IMR-90 (cell line): ENCODE measurements at regions not wholly inside any gene's neighbourhood (a gene's known extent, or its start where the extent isn't known, plus 50 kb on each side); places are given as distances from the start of the nearest gene placed in this dataset.

Source experiments
- ATAC-seq: fragments of 200-7000 bp; cut with Tn5 transposase; 2 replicates; pipeline ENCODE4 v1.9.1; 2020; ENCODE audit warnings: low read depth, mild to moderate bottlenecking, moderate library complexity
- BruUV-seq: library from RNA; stranded (reverse); fragments of 400-500 nt; replicated peaks from 2 replicates; lab custom pipeline; 2021; lab: Mats Ljungman, UMichigan
- CTCF ChIA-PET: fragments of 300-600 bp; formaldehyde crosslinking; extraction: SDS; loops from one replicate; lab custom pipeline; 2021; ENCODE audit warnings: antibody characterized with exemption; lab: Yijun Ruan, JAX
- POLR2A ChIA-PET: fragments of 300-600 bp; sonication (Branson Sonifier 250); formaldehyde crosslinking; loops from one replicate; lab custom pipeline; 2022; ENCODE audit warnings: antibody characterized with exemption; ENCODE audit not compliant: unreplicated experiment; lab: Charles Lee
- DNase-seq: peaks from one replicate; pipeline ENCODE4 v3.0.0; 2013
- H2AFZ ChIP-seq: replicated peaks from 2 replicates; pipeline ENCODE3; 2013; ENCODE audit warnings: low read length, mild to moderate bottlenecking; ENCODE audit not compliant: poor library complexity
- H2AK5ac ChIP-seq: 2 replicates; pipeline ENCODE4 v1.6.1; 2013; ENCODE audit warnings: low read depth, low read length, inconsistent platforms
- H2AK9ac ChIP-seq: replicated peaks from 2 replicates; pipeline ENCODE3; 2013; ENCODE audit warnings: mild to moderate bottlenecking, low read depth, low read length, moderate library complexity; ENCODE audit not compliant: poor library complexity
- H2BK120ac ChIP-seq: 2 replicates; pipeline ENCODE4 v1.6.1; 2013; ENCODE audit warnings: low read depth, low read length, inconsistent platforms
- H2BK15ac ChIP-seq: 3 replicates; pipeline ENCODE4 v1.6.1; 2013; ENCODE audit warnings: low read depth, low read length, inconsistent platforms
- H2BK20ac ChIP-seq: 2 replicates; pipeline ENCODE4 v1.6.1; 2013; ENCODE audit warnings: low read depth, mild to moderate bottlenecking, inconsistent platforms, low read length, moderate library complexity
- H2BK5ac ChIP-seq: 2 replicates; pipeline ENCODE4 v1.6.1; 2013; ENCODE audit warnings: mild to moderate bottlenecking, low read depth, low read length, inconsistent platforms; ENCODE audit not compliant: poor library complexity, severe bottlenecking
- H3K14ac ChIP-seq: replicated peaks from 2 replicates; pipeline ENCODE4 v1.6.1; 2013; ENCODE audit warnings: low read depth, low read length, inconsistent platforms
- H3K18ac ChIP-seq: 2 replicates; pipeline ENCODE4 v1.6.1; 2013; ENCODE audit warnings: low read depth, low read length, control low read depth
- H3K23ac ChIP-seq: 2 replicates; pipeline ENCODE4 v1.6.1; 2013; ENCODE audit warnings: low read depth, low read length, inconsistent platforms
- H3K27ac ChIP-seq: 2 replicates; pipeline ENCODE4 v1.5.1; 2013; ENCODE audit warnings: mild to moderate bottlenecking, control low read depth, low read length; ENCODE audit not compliant: insufficient read depth
- H3K27me3 ChIP-seq: 2 replicates; pipeline ENCODE4 v1.6.1; 2013; ENCODE audit warnings: low read length; ENCODE audit not compliant: control insufficient read depth, insufficient read depth
- H3K36me3 ChIP-seq: 2 replicates; pipeline ENCODE4 v1.6.1; 2013; ENCODE audit warnings: low read length, mixed read lengths; ENCODE audit not compliant: control insufficient read depth, insufficient read depth
- H3K4ac ChIP-seq: 2 replicates; pipeline ENCODE4 v1.6.1; 2013; ENCODE audit warnings: low read depth, low read length, inconsistent platforms
- H3K4me1 ChIP-seq: 2 replicates; pipeline ENCODE4 v1.6.1; 2013; ENCODE audit warnings: low read length, mixed read lengths; ENCODE audit not compliant: control insufficient read depth, insufficient read depth
- H3K4me2 ChIP-seq: 2 replicates; pipeline ENCODE4 v1.6.1; 2013; ENCODE audit warnings: low read depth, mild to moderate bottlenecking, control low read depth, low read length, moderate library complexity
- H3K4me3 ChIP-seq: 2 replicates; pipeline ENCODE4 v1.5.1; 2013; ENCODE audit warnings: low read depth, mild to moderate bottlenecking, control low read depth, low read length, moderate library complexity; ENCODE audit not compliant: insufficient read depth
- H3K56ac ChIP-seq: 2 replicates; pipeline ENCODE4 v1.6.1; 2013; ENCODE audit warnings: low read length, inconsistent platforms; ENCODE audit not compliant: insufficient read depth; ENCODE audit errors: extremely low read depth
- H3K79me1 ChIP-seq, 2 experiments: 2 replicates each; pipeline ENCODE4 v1.6.1; 2013; ENCODE audit warnings: low read length in 2 of 2, inconsistent platforms in 1 of 2, low read depth in 1 of 2
- H3K9ac ChIP-seq: 2 replicates; pipeline ENCODE4 v1.6.1; 2013; ENCODE audit warnings: low read depth, low read length, control low read depth
- H3K9me1 ChIP-seq: 2 replicates; pipeline ENCODE4 v1.6.1; 2013; ENCODE audit warnings: low read length, inconsistent platforms; ENCODE audit not compliant: insufficient read depth
- H3K9me3 ChIP-seq: 2 replicates; pipeline ENCODE4 v1.6.1; 2013; ENCODE audit warnings: low read length; ENCODE audit not compliant: control insufficient read depth, insufficient read depth
- H4K20me1 ChIP-seq: 2 replicates; pipeline ENCODE4 v1.6.1; 2013; ENCODE audit warnings: low read length, inconsistent platforms; ENCODE audit not compliant: insufficient read depth
- H4K5ac ChIP-seq: 2 replicates; pipeline ENCODE4 v1.6.1; 2013; ENCODE audit warnings: mild to moderate bottlenecking, low read depth, low read length, control low read depth
- H4K8ac ChIP-seq, 2 experiments: 2 replicates each; pipeline ENCODE4 v1.6.1; 2013; ENCODE audit warnings: low read depth in 2 of 2, low read length in 2 of 2, control low read depth in 1 of 2, inconsistent platforms in 1 of 2
- H4K91ac ChIP-seq: 2 replicates; pipeline ENCODE4 v1.6.1; 2013; ENCODE audit warnings: low read depth, low read length, inconsistent platforms; ENCODE audit not compliant: insufficient read depth
- BHLHE40 ChIP-seq: fragments of 150-350 bp; IDR thresholded peaks from 2 replicates; pipeline ENCODE4 v1.6.1; 2016; ENCODE audit warnings: mild to moderate bottlenecking, low read depth, low read length
- CEBPB ChIP-seq: IDR thresholded peaks from 2 replicates; pipeline ENCODE4 v1.6.1; 2012; ENCODE audit warnings: low read depth, low read length, improper control_type of control experiment
- FOS ChIP-seq: fragments of 150-350 bp; IDR thresholded peaks from 2 replicates; pipeline ENCODE4 v1.6.1; 2016; ENCODE audit warnings: low read depth, low read length
- MAFK ChIP-seq: IDR thresholded peaks from 2 replicates; pipeline ENCODE4 v1.6.1; 2012; ENCODE audit warnings: low read depth, low read length, improper control_type of control experiment
- MXI1 ChIP-seq: IDR thresholded peaks from 2 replicates; pipeline ENCODE4 v1.6.1; 2012; ENCODE audit warnings: low read depth, mild to moderate bottlenecking, low read length, moderate library complexity, borderline replicate concordance
- NFE2L2 ChIP-seq: fragments of 150-350 bp; IDR thresholded peaks from 2 replicates; pipeline ENCODE4 v1.6.1; 2016; ENCODE audit warnings: low read depth, mild to moderate bottlenecking, low read length
- POLR2A ChIP-seq: IDR thresholded peaks from 2 replicates; pipeline ENCODE4 v1.6.1; 2012; ENCODE audit warnings: mild to moderate bottlenecking, low read depth, low read length
- RFX5 ChIP-seq: IDR thresholded peaks from 2 replicates; pipeline ENCODE4 v1.8.0; 2012; ENCODE audit warnings: low read depth, mild to moderate bottlenecking, low read length, moderate library complexity
- SMC3 ChIP-seq: fragments of 150-350 bp; IDR thresholded peaks from 2 replicates; pipeline ENCODE4 v1.6.1; 2016; ENCODE audit warnings: low read depth, mild to moderate bottlenecking, antibody characterized with exemption, low read length, moderate library complexity
- WGBS, 2 experiments: methylation state at CpG; one replicate each; pipeline versions ENCODE4 v1.1.5 to v1.1.7; 2013; ENCODE audit warnings: missing lambda C conversion rate in 2 of 2; ENCODE audit not compliant: insufficient read length in 1 of 2; ENCODE audit errors: extremely low coverage in 2 of 2; 5-methylcytosine and 5-hydroxymethylcytosine counted together
- dilution Hi-C: fragments of 300-500 bp; cut with HindIII; formaldehyde crosslinking; loops from one replicate; pipeline ENCODE4 v1.14.3; 2018; ENCODE audit warnings: low sequenced_read_pairs; ENCODE audit not compliant: unreplicated experiment
- in situ Hi-C: fragments of 300-500 bp; cut with MboI; formaldehyde crosslinking; loops from 3 replicates; pipeline ENCODE4 v1.14.3; 2019; ENCODE audit warnings: low sequenced_read_pairs, inconsistent platforms, mixed read lengths
- intact Hi-C: fragments of 100-400 bp; cut with micrococcal nuclease; formaldehyde crosslinking; loops from 2 replicates; pipeline ENCODE4 v1.10.0; 2022
- TF ChIP-seq, protein P1 (sequence below): conservative IDR thresholded peaks from 2 replicates; pipeline ENCODE4 v1.5.1; 2012; ENCODE audit warnings: mild to moderate bottlenecking, low read depth, low read length, improper control_type of control experiment
- TF ChIP-seq, protein P2 (sequence below): fragments of 150-350 bp; IDR thresholded peaks from 2 replicates; pipeline ENCODE4 v1.6.1; 2017; ENCODE audit warnings: mild to moderate bottlenecking, antibody characterized with exemption, low read length, low read depth

GRCh38 chr7:42709284-42709683 lies 202.6 kb downstream of the C7orf25 start:
- Histone ChIP-seq H3K9ac (no peak overlapping the region), H3K4me3 (no peak overlapping the region), H3K4ac (no peak overlapping the region), H3K9me3 (no peaks in the 10 kb centered on the region), H3K14ac (no peak overlapping the region), H3K4me1 (no peaks in the 10 kb centered on the region), H3K27ac (no peak overlapping the region), H3K27me3 (no peaks in the 10 kb centered on the region), H3K23ac (no peak overlapping the region), H3K56ac (no peak overlapping the region), H2BK15ac (no peak overlapping the region), H4K8ac (no peak overlapping the region), H4K5ac (no peak overlapping the region), H3K79me1 (no peaks in the 10 kb centered on the region), H3K36me3 (no peaks in the 10 kb centered on the region), H2AK9ac (no peak overlapping the region), H2BK120ac (no peak overlapping the region), H2AFZ (no peak overlapping the region), H3K18ac (no peak overlapping the region), H2BK20ac (no peak overlapping the region), H2BK5ac (no peak overlapping the region), H3K9me1 (no peaks in the 10 kb centered on the region), H4K20me1 (no peaks in the 10 kb centered on the region), H4K91ac (no peak overlapping the region), H2AK5ac (no peak overlapping the region), H3K4me2 (no peak overlapping the region)
- TF ChIP-seq, protein P1, sequence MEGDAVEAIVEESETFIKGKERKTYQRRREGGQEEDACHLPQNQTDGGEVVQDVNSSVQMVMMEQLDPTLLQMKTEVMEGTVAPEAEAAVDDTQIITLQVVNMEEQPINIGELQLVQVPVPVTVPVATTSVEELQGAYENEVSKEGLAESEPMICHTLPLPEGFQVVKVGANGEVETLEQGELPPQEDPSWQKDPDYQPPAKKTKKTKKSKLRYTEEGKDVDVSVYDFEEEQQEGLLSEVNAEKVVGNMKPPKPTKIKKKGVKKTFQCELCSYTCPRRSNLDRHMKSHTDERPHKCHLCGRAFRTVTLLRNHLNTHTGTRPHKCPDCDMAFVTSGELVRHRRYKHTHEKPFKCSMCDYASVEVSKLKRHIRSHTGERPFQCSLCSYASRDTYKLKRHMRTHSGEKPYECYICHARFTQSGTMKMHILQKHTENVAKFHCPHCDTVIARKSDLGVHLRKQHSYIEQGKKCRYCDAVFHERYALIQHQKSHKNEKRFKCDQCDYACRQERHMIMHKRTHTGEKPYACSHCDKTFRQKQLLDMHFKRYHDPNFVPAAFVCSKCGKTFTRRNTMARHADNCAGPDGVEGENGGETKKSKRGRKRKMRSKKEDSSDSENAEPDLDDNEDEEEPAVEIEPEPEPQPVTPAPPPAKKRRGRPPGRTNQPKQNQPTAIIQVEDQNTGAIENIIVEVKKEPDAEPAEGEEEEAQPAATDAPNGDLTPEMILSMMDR = no peak
- TF ChIP-seq MXI1 (no peak), FOS (no peak), NFE2L2 (no peak), RFX5 (no peak), SMC3 (no peak), MAFK (no peak), POLR2A (no peak), BHLHE40 (no peak), CEBPB (no peak)
- TF ChIP-seq, protein P2, sequence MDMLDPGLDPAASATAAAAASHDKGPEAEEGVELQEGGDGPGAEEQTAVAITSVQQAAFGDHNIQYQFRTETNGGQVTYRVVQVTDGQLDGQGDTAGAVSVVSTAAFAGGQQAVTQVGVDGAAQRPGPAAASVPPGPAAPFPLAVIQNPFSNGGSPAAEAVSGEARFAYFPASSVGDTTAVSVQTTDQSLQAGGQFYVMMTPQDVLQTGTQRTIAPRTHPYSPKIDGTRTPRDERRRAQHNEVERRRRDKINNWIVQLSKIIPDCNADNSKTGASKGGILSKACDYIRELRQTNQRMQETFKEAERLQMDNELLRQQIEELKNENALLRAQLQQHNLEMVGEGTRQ = no peak
- no peak for DNase-seq
- CTCF ChIA-PET = interaction anchor here (1.0 kb wide), 1 partner anchor 10 kb away, joined by 5 read pairs; no protein-coding TSS in a partner anchor
- whole genome bisulfite sequencing, 2 experiments = no CpG with 5 or more reads among the region's 3 CpGs
- in situ Hi-C loops = no loop called here
- ATAC-seq = no peak
- intact Hi-C loops = no loop called here
- BruUV-seq = no TSS peak
- dilution Hi-C loops = no loop called here
- POLR2A ChIA-PET = no interaction called here
